K562 (cell line): ENCODE measurements at regions not wholly inside any gene's neighbourhood (a gene's known extent, or its start where the extent isn't known, plus 50 kb on each side); places are given as distances from the start of the nearest gene placed in this dataset.

ENCODE experiments used
- ATAC-seq: fragments of 200-7000 bp; cut with Tn5 transposase; 3 replicates; pipeline ENCODE4 v1.9.1; 2020; ENCODE audit warnings: moderate library complexity
- BruUV-seq: library from RNA; stranded (reverse); fragments of 400-500 nt; replicated peaks from 2 replicates; lab custom pipeline; 2021; lab: Mats Ljungman, UMichigan
- CTCF ChIA-PET: fragments of 300-600 bp; formaldehyde crosslinking; extraction: SDS; loops from one replicate; lab custom pipeline; 2021; ENCODE audit warnings: low intra/inter-chr PET ratio; lab: Yijun Ruan, JAX
- POLR2A ChIA-PET: fragments of 300-600, 350-650 bp; sonication (Branson Sonifier 250); formaldehyde crosslinking; extraction: SDS; loops from one replicate; lab custom pipeline; 2021; ENCODE audit warnings: antibody characterized with exemption, inconsistent platforms; lab: Yijun Ruan, JAX
- DNase-seq, 4 experiments: peaks; one replicate each; pipeline versions ENCODE4 v3.0.0 to v3.0.0-alpha.2; 2011 to 2018; ENCODE audit warnings: low spot score in 3 of 4, mixed read lengths in 3 of 4; ENCODE audit errors: extremely low read depth in 1 of 4
- FAIRE-seq: peaks from 2 replicates; lab custom pipeline; 2011; peaks lifted over from hg19 to GRCh38; lab: Jason Lieb, UNC
- H2AFZ ChIP-seq: 2 replicates; pipeline ENCODE4 v1.6.0; 2011; ENCODE audit warnings: low read depth, low read length, control low read depth, inconsistent platforms
- H3K27ac ChIP-seq: fragments of 200-600 bp; 3 replicates; pipeline ENCODE4 v1.8.0; 2011; ENCODE audit warnings: low read depth, mild to moderate bottlenecking, control low read depth, inconsistent platforms, low read length, moderate library complexity, mixed read lengths; ENCODE audit errors: extremely low read depth
- H3K27me3 ChIP-seq, 2 experiments: fragments of 300-600 bp in 1 of 2; 2 replicates in 1 of 2; 3 replicates in 1 of 2; pipeline versions ENCODE4 v1.6.0 to v1.8.0; 2011; ENCODE audit warnings: inconsistent platforms in 2 of 2, low read length in 2 of 2, mild to moderate bottlenecking in 1 of 2, mixed read lengths in 1 of 2, moderate library complexity in 1 of 2; ENCODE audit not compliant: control insufficient read depth in 2 of 2, insufficient read depth in 2 of 2
- H3K36me3 ChIP-seq: fragments of 300-600 bp; 3 replicates; pipeline ENCODE4 v1.8.0; 2011; ENCODE audit warnings: mild to moderate bottlenecking, low read length, inconsistent platforms; ENCODE audit not compliant: control insufficient read depth, insufficient read depth
- H3K4me1 ChIP-seq, 2 experiments: fragments of 200-600 bp in 1 of 2; replicated peaks in 1 of 2; 2 replicates in 1 of 2; 3 replicates in 1 of 2; pipeline versions ENCODE4 v1.5.1 to v1.8.0; 2011; ENCODE audit warnings: inconsistent platforms in 2 of 2, low read length in 2 of 2, mild to moderate bottlenecking in 1 of 2, mixed read lengths in 1 of 2, moderate library complexity in 1 of 2; ENCODE audit not compliant: control insufficient read depth in 2 of 2, insufficient read depth in 2 of 2
- H3K4me2 ChIP-seq: 2 replicates; pipeline ENCODE4 v1.6.1; 2011; ENCODE audit warnings: low read length, control low read depth, inconsistent platforms, mixed read lengths; ENCODE audit not compliant: insufficient read depth
- H3K4me3 ChIP-seq: fragments of 200-600 bp; sonication (generic), shearing (Covaris generic); 2 replicates; pipeline ENCODE4 v1.5.1; 2016; ENCODE audit warnings: control low read depth, inconsistent platforms
- H3K79me2 ChIP-seq: fragments of 200-600 bp; 3 replicates; pipeline ENCODE4 v1.8.0; 2011; ENCODE audit warnings: low read length, inconsistent platforms; ENCODE audit not compliant: control insufficient read depth, insufficient read depth
- H3K9ac ChIP-seq, 2 experiments: 2 replicates each; pipeline versions ENCODE4 v1.6.0 to v1.6.1; 2011; ENCODE audit warnings: low read depth in 2 of 2, low read length in 2 of 2, control low read depth in 1 of 2, inconsistent platforms in 1 of 2, mild to moderate bottlenecking in 1 of 2, mixed read lengths in 1 of 2; ENCODE audit not compliant: insufficient read depth in 1 of 2
- H3K9me1 ChIP-seq: one replicate; pipeline ENCODE4 v1.6.0; 2011; ENCODE audit warnings: inconsistent platforms, mild to moderate bottlenecking, low read length, moderate library complexity; ENCODE audit not compliant: control insufficient read depth, insufficient read depth
- H3K9me3 ChIP-seq: replicated peaks from 2 replicates; pipeline ENCODE4 v1.5.1; 2011; ENCODE audit warnings: low read depth, low read length, inconsistent platforms; ENCODE audit not compliant: control insufficient read depth, insufficient read depth
- H4K20me1 ChIP-seq: replicated peaks from 2 replicates; pipeline ENCODE4 v1.6.1; 2011; ENCODE audit warnings: low read length, inconsistent platforms, mixed read lengths; ENCODE audit not compliant: control insufficient read depth, insufficient read depth
- ARID3A ChIP-seq: IDR thresholded peaks from 2 replicates; pipeline ENCODE4 v1.6.1; 2012; ENCODE audit warnings: low read depth, low read length, improper control_type of control experiment, borderline replicate concordance
- CEBPB ChIP-seq: fragments of 450-650 bp; IDR thresholded peaks from 2 replicates; pipeline ENCODE4 v1.6.1; 2016; ENCODE audit warnings: missing genetic modification characterization, missing compliant biosample characterization
- CEBPG ChIP-seq, 3 experiments: fragments of 200-800 bp in 1 of 3; sonication (Bioruptor generic) in 1 of 3; sonication (generic) in 1 of 3; formaldehyde crosslinking in 1 of 3; IDR thresholded peaks in 2 of 3; conservative IDR thresholded peaks in 1 of 3; 2 replicates each; pipeline versions ENCODE4 v1.6.1 to v1.8.0; 2016 to 2022; ENCODE audit warnings: missing compliant biosample characterization in 2 of 3, missing genetic modification characterization in 2 of 3, mild to moderate bottlenecking in 1 of 3, missing genetic modification reagents in 1 of 3
- CREM ChIP-seq: IDR thresholded peaks from 2 replicates; pipeline ENCODE4 v1.6.1; 2014; ENCODE audit warnings: antibody characterized with exemption, low read depth
- FOSL1 ChIP-seq: fragments of 200-800 bp; sonication (Bioruptor generic); conservative IDR thresholded peaks from 2 replicates; pipeline ENCODE4 v1.6.1; 2016; ENCODE audit warnings: missing genetic modification characterization, missing compliant biosample characterization
- GTF2F1 ChIP-seq: IDR thresholded peaks from 2 replicates; pipeline ENCODE4 v1.6.1; 2011; ENCODE audit warnings: low read depth, low read length, improper control_type of control experiment
- JUN ChIP-seq, 2 experiments: sonication (generic) in 1 of 2; formaldehyde crosslinking in 1 of 2; IDR thresholded peaks; 2 replicates each; pipeline versions ENCODE4 v1.6.1 to v1.8.0; 2012 to 2022; ENCODE audit warnings: borderline replicate concordance in 2 of 2, mild to moderate bottlenecking in 2 of 2, improper control_type of control experiment in 1 of 2, low read depth in 1 of 2, low read length in 1 of 2, missing genetic modification reagents in 1 of 2
- JUNB ChIP-seq: fragments of 450-650 bp; formaldehyde crosslinking; conservative IDR thresholded peaks from 2 replicates; pipeline ENCODE4 v1.4.0; 2020; ENCODE audit warnings: mild to moderate bottlenecking
- JUND ChIP-seq, 2 experiments: IDR thresholded peaks; 2 replicates in 1 of 2; 3 replicates in 1 of 2; pipeline ENCODE4 v1.6.1; 2011; ENCODE audit warnings: borderline replicate concordance in 2 of 2, low read depth in 2 of 2, low read length in 2 of 2, improper control_type of control experiment in 1 of 2, missing biosample characterization in 1 of 2, missing genetic modification characterization in 1 of 2, missing genetic modification reagents in 1 of 2
- MAFG ChIP-seq: fragments of 450-650 bp; conservative IDR thresholded peaks from 2 replicates; pipeline ENCODE4 v1.6.1; 2016; ENCODE audit warnings: missing genetic modification characterization, missing compliant biosample characterization
- NR3C1 ChIP-seq: sonication (generic); formaldehyde crosslinking; IDR thresholded peaks from 2 replicates; pipeline ENCODE4 v1.8.1; 2022; ENCODE audit warnings: missing genetic modification reagents
- PHB2 ChIP-seq: fragments of 450-650 bp; IDR thresholded peaks from 2 replicates; pipeline ENCODE4 v1.6.1; 2017; ENCODE audit warnings: low read depth
- WGBS: fragments of 100-300 bp; shearing (Covaris generic); methylation state at CpG from one replicate; pipeline ENCODE4 v1.1.6; 2016; ENCODE audit warnings: low coverage, mixed read lengths; ENCODE audit not compliant: insufficient coverage; ENCODE audit errors: missing lambda C conversion rate; 5-methylcytosine and 5-hydroxymethylcytosine counted together
- in situ Hi-C: fragments of 300-500 bp; cut with MboI; formaldehyde crosslinking; loops from 4 replicates; pipeline ENCODE4 v1.15.0; 2018; ENCODE audit warnings: inconsistent platforms, mixed read lengths
- intact Hi-C: fragments of 100-400 bp; cut with micrococcal nuclease; formaldehyde crosslinking; loops from 2 replicates; pipeline ENCODE4 v1.14.2; 2022
- TF ChIP-seq, protein P1 (sequence below): fragments of 250-450 bp; sonication (Bioruptor Pico); IDR thresholded peaks from 2 replicates; pipeline ENCODE4 v1.4.0; 2020

DNA sequence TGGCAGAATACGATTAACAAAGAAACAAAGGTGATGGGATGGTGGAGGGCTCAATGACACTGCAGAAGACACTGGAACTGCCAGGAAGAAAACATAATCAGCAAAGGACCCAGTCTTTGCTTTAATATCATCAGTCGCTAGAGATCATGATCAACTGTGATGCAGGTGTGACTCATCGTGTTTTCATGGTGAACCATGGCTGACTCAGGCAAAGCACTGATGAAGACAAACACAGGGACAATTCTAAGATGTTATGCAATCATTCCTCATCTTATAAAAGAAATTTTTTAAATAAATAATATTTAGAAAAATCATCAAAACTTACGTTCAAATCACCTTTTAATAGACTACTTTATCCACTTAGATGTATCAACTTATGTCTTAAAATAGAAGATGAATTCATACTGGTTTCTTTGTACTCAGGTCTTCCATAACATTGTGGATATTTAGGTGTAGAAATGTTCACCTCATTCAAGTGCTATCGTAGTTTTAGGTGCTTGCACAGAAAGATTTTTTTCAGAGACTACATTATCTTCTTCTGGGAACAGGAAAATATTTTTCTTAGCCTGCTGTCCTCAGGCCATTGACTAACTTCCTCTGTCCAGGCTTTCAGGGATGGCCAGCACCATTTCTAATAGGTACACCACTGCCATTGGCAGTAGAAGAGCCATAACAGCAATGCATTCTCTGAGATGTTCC is 673.4 kb upstream of the MEF2C start:
- Histone ChIP-seq H3K9ac (no peak overlapping the region), H3K9me3 (no peaks in the 10 kb centered on the region), H3K4me3 (no peak overlapping the region), H3K27ac (no peak overlapping the region), H4K20me1 (no peaks in the 10 kb centered on the region), H3K79me2 (no peaks in the 10 kb centered on the region), H3K36me3 (no peaks in the 10 kb centered on the region), H3K9me1 (no peaks in the 10 kb centered on the region), H3K4me1 (no peaks in the 10 kb centered on the region), H3K27me3 (no peaks in the 10 kb centered on the region), H2AFZ (no peak overlapping the region), H3K4me2 (no peak overlapping the region)
- DNase-seq (peak in 2 of 4 experiments; percentile 6 to 27), FAIRE-seq (peak; percentile 55), ATAC-seq (no peak)
- POLR2A ChIA-PET, result no interaction called here
- CTCF ChIA-PET, result no interaction called here
- in situ Hi-C loops (no loop called here), intact Hi-C loops (no loop called here)
- BruUV-seq, result no TSS peak
- WGBS, result 6% methylated on average over 5 of the region's 5 CpGs
- peak; percentile 94 for TF ChIP-seq FOSL1 (tag)
- TF ChIP-seq MAFG (tag), result 0 out of 2 replicates have a peak, but pooled peaks have one; percentile 23
- TF ChIP-seq, protein P1, sequence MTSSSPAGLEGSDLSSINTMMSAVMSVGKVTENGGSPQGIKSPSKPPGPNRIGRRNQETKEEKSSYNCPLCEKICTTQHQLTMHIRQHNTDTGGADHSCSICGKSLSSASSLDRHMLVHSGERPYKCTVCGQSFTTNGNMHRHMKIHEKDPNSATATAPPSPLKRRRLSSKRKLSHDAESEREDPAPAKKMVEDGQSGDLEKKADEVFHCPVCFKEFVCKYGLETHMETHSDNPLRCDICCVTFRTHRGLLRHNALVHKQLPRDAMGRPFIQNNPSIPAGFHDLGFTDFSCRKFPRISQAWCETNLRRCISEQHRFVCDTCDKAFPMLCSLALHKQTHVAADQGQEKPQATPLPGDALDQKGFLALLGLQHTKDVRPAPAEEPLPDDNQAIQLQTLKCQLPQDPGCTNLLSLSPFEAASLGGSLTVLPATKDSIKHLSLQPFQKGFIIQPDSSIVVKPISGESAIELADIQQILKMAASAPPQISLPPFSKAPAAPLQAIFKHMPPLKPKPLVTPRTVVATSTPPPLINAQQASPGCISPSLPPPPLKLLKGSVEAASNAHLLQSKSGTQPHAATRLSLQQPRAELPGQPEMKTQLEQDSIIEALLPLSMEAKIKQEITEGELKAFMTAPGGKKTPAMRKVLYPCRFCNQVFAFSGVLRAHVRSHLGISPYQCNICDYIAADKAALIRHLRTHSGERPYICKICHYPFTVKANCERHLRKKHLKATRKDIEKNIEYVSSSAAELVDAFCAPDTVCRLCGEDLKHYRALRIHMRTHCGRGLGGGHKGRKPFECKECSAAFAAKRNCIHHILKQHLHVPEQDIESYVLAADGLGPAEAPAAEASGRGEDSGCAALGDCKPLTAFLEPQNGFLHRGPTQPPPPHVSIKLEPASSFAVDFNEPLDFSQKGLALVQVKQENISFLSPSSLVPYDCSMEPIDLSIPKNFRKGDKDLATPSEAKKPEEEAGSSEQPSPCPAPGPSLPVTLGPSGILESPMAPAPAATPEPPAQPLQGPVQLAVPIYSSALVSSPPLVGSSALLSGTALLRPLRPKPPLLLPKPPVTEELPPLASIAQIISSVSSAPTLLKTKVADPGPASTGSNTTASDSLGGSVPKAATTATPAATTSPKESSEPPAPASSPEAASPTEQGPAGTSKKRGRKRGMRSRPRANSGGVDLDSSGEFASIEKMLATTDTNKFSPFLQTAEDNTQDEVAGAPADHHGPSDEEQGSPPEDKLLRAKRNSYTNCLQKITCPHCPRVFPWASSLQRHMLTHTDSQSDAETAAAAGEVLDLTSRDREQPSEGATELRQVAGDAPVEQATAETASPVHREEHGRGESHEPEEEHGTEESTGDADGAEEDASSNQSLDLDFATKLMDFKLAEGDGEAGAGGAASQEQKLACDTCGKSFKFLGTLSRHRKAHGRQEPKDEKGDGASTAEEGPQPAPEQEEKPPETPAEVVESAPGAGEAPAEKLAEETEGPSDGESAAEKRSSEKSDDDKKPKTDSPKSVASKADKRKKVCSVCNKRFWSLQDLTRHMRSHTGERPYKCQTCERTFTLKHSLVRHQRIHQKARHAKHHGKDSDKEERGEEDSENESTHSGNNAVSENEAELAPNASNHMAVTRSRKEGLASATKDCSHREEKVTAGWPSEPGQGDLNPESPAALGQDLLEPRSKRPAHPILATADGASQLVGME, result no peak
- TF ChIP-seq ARID3A, result no peak
- TF ChIP-seq CREM, result 0 out of 2 replicates have a peak, but pooled peaks have one; percentile 14
- peak; percentile 63; the same call in 1 of the 2 replicates for TF ChIP-seq JUND (IDR thresholded peaks at IDR 0.05; ENCODE audit: borderline replicate concordance, low read depth, low read length)
- TF ChIP-seq JUND (tag; IDR thresholded peaks at IDR 0.05; ENCODE audit: borderline replicate concordance, low read depth, low read length), result peak; percentile 72; the same call in 1 of the 3 replicates
- no peak for TF ChIP-seq GTF2F1
- TF ChIP-seq NR3C1 (CRISPR knock-in tag), result no peak
- no peak for TF ChIP-seq PHB2
- TF ChIP-seq JUNB (CRISPR knock-in tag), result 0 out of 2 replicates have a peak, but pooled peaks have one; percentile 42
- 0 out of 2 replicates have a peak, but pooled peaks have one; percentile 20 for TF ChIP-seq JUN (IDR thresholded peaks at IDR 0.05; ENCODE audit: borderline replicate concordance, low read depth, low read length)
- no peak for TF ChIP-seq JUN (CRISPR knock-in tag; IDR thresholded peaks at IDR 0.05; ENCODE audit: borderline replicate concordance)
- peak; percentile 56 for TF ChIP-seq CEBPB
- TF ChIP-seq CEBPG (CRISPR knock-in tag; IDR thresholded peaks at IDR 0.05), result no peak
- TF ChIP-seq CEBPG (tag; conservative IDR thresholded peaks at IDR 0.05 in 1 of 2, IDR thresholded peaks at IDR 0.05 in 1 of 2), result peak; percentile 76 to 90
